B cell (primary cell): ENCODE measurements at regions not wholly inside any gene's neighbourhood (a gene's known extent, or its start where the extent isn't known, plus 50 kb on each side); places are given as distances from the start of the nearest gene placed in this dataset.

Source experiments
- ATAC-seq: fragments of 200-7000 bp; cut with Tn5 transposase; one replicate; pipeline ENCODE4 v1.10.0; 2021; ENCODE audit warnings: low read depth, mild to moderate bottlenecking, moderate number of reproducible peaks, moderate library complexity
- CTCF ChIA-PET: fragments of 350-600 bp; sonication (Branson Sonifier 250); formaldehyde crosslinking; loops from one replicate; lab custom pipeline; 2021; ENCODE audit warnings: antibody characterized with exemption, inconsistent platforms; lab: Charles Lee
- POLR2A ChIA-PET: fragments of 350-600 bp; sonication (Branson Sonifier 250); formaldehyde crosslinking; loops from one replicate; lab custom pipeline; 2021; ENCODE audit warnings: antibody characterized with exemption; lab: Charles Lee
- DNase-seq: peaks from one replicate; pipeline ENCODE4 v3.0.0; 2013
- H2AFZ ChIP-seq: 2 replicates; pipeline ENCODE4 v1.6.1; 2012; ENCODE audit warnings: mild to moderate bottlenecking, low read depth, low read length; ENCODE audit not compliant: insufficient read depth, poor library complexity, severe bottlenecking
- H3K27ac ChIP-seq, 2 donors: 1 replicate in 1 of 2; 2 replicates in 1 of 2; pipeline ENCODE4 v1.5.1; 2012 to 2013; ENCODE audit warnings: low read length in 2 of 2, mild to moderate bottlenecking in 2 of 2, moderate library complexity in 1 of 2
- H3K27me3 ChIP-seq, 4 experiments: fragments of 200-600 bp in 1 of 4; sonication (generic) in 1 of 4; replicated peaks in 1 of 4; 1 replicate in 2 of 4; 2 replicates in 2 of 4; pipeline versions ENCODE4 v1.6.1 to v1.7.0; 2013 to 2016; ENCODE audit warnings: low read length in 3 of 4, mild to moderate bottlenecking in 2 of 4, mixed read lengths in 1 of 4, moderate library complexity in 1 of 4; ENCODE audit not compliant: insufficient read depth in 4 of 4, control insufficient read depth in 3 of 4; ENCODE audit errors: control extremely low read depth in 1 of 4
- H3K36me3 ChIP-seq, 2 experiments: replicated peaks in 1 of 2; 1 replicate in 1 of 2; 2 replicates in 1 of 2; pipeline versions ENCODE4 v1.6.1 to v1.7.1; 2013; ENCODE audit warnings: low read length in 1 of 2; ENCODE audit not compliant: insufficient read depth in 2 of 2, control insufficient read depth in 1 of 2; ENCODE audit errors: control extremely low read depth in 1 of 2, extremely low read depth in 1 of 2
- H3K4me1 ChIP-seq, 2 donors: fragments of 200-600 bp in 1 of 2; sonication (generic) in 1 of 2; 1 replicate in 1 of 2; 2 replicates in 1 of 2; pipeline versions ENCODE4 v1.5.1 to v1.6.1; 2013 to 2017; ENCODE audit warnings: low read length in 2 of 2; ENCODE audit not compliant: control insufficient read depth in 2 of 2, insufficient read depth in 2 of 2
- H3K4me2 ChIP-seq: replicated peaks from 2 replicates; pipeline ENCODE3; 2012; ENCODE audit warnings: mild to moderate bottlenecking, low read depth, low read length; ENCODE audit not compliant: poor library complexity, severe bottlenecking
- H3K4me3 ChIP-seq, 5 experiments: fragments of 200-600 bp in 1 of 5; sonication (generic) in 1 of 5; 1 replicate in 3 of 5; 2 replicates in 2 of 5; pipeline versions ENCODE4 v1.5.1 to v1.7.0; 2011 to 2016; ENCODE audit warnings: low read length in 4 of 5, mild to moderate bottlenecking in 4 of 5, low read depth in 2 of 5, control low read depth in 1 of 5, moderate library complexity in 1 of 5; ENCODE audit not compliant: insufficient read depth in 1 of 5; ENCODE audit errors: control extremely low read depth in 1 of 5, extremely low read depth in 1 of 5
- H3K79me2 ChIP-seq: fragments of 200-600 bp; sonication (generic); one replicate; pipeline ENCODE4 v1.6.0; 2016; ENCODE audit warnings: low read length; ENCODE audit not compliant: control insufficient read depth, insufficient read depth
- H3K9ac ChIP-seq: fragments of 200-600 bp; sonication (generic); 2 replicates; pipeline ENCODE4 v1.6.1; 2017; ENCODE audit warnings: mild to moderate bottlenecking, low read length, moderate library complexity
- H3K9me3 ChIP-seq, 3 donors: one replicate each; pipeline versions ENCODE4 v1.6.1 to v1.7.1; 2013; ENCODE audit warnings: low read length in 2 of 3; ENCODE audit not compliant: control insufficient read depth in 2 of 3, insufficient read depth in 1 of 3; ENCODE audit errors: control extremely low read depth in 1 of 3
- H4K20me1 ChIP-seq: 2 replicates; pipeline ENCODE4 v1.6.0; 2012; ENCODE audit warnings: mild to moderate bottlenecking, low read length; ENCODE audit not compliant: insufficient read depth, control insufficient read depth, poor library complexity, severe bottlenecking
- H3K27ac Mint-ChIP-seq: one replicate; pipeline ENCODE4 v1.8.0; 2021; ENCODE audit warnings: mixed read lengths
- H3K27me3 Mint-ChIP-seq: one replicate; pipeline ENCODE4 v1.8.0; 2021; ENCODE audit warnings: mixed read lengths
- H3K4me1 Mint-ChIP-seq: one replicate; pipeline ENCODE4 v1.8.0; 2021; ENCODE audit warnings: mixed read lengths
- H3K4me3 Mint-ChIP-seq: one replicate; pipeline ENCODE4 v1.8.0; 2021; ENCODE audit warnings: mixed read lengths
- H3K9me3 Mint-ChIP-seq: one replicate; pipeline ENCODE4 v1.8.0; 2022; ENCODE audit warnings: mixed read lengths; ENCODE audit not compliant: insufficient read depth
- CTCF ChIP-seq: fragments of 200-600 bp; IDR thresholded peaks from one replicate; pipeline ENCODE4 v1.8.0; 2022; ENCODE audit warnings: antibody characterized with exemption, mild to moderate bottlenecking
- EZH2 ChIP-seq: IDR thresholded peaks from 2 replicates; pipeline ENCODE4 v1.6.1; 2012; ENCODE audit warnings: borderline replicate concordance, low read depth, mild to moderate bottlenecking, moderate library complexity, low read length; ENCODE audit not compliant: insufficient read depth, poor library complexity, severe bottlenecking
- WGBS: methylation state at CpG from one replicate; pipeline ENCODE4 v1.1.5; 2013; ENCODE audit warnings: missing lambda C conversion rate; ENCODE audit not compliant: insufficient coverage; 5-methylcytosine and 5-hydroxymethylcytosine counted together
- intact Hi-C: fragments of 100-400 bp; cut with micrococcal nuclease; formaldehyde crosslinking; loops from one replicate; pipeline ENCODE4 v1.10.0; 2022

- Histone ChIP-seq H3K79me2 (no peaks in the 10 kb centered on the region), H2AFZ (no peak overlapping the region), H3K36me3 (no peaks in the 10 kb centered on the region), H3K4me2 (no peak overlapping the region), H4K20me1 (no peaks in the 10 kb centered on the region), H3K27me3 (no peaks in the 10 kb centered on the region), H3K4me3 (no peak overlapping the region), H3K27ac (no peak overlapping the region), H3K9ac (no peak overlapping the region), H3K9me3 (no peaks in the 10 kb centered on the region), H3K4me1 (no peaks in the 10 kb centered on the region)
- no peak for DNase-seq
- H3K4me1 Mint-ChIP-seq = no peaks in the 10 kb centered on the region
- POLR2A ChIA-PET = no interaction called here
- no peaks in the 10 kb centered on the region for H3K27me3 Mint-ChIP-seq
- H3K9me3 Mint-ChIP-seq = no peaks in the 10 kb centered on the region
- CTCF ChIA-PET = interaction anchor here (1.0 kb wide), 1 partner anchor 15 kb away, joined by 3 read pairs; no protein-coding TSS in a partner anchor
- H3K27ac Mint-ChIP-seq = no peak overlapping the region
- TF ChIP-seq EZH2 = no peak
- TF ChIP-seq CTCF = no peak
- intact Hi-C loops = no loop called here
- WGBS = no CpG with 5 or more reads among the region's 7 CpGs
- ATAC-seq = no peak
- no peak overlapping the region for H3K4me3 Mint-ChIP-seq
Observed at GRCh38 chr18:39596891-39597290, 2031.3 kb upstream of the CELF4 start.

GRCh38 chr18:39596221-39596620 lies 2030.6 kb upstream of the CELF4 start:
- no peak overlapping the region for H3K4me3 Mint-ChIP-seq
- Histone ChIP-seq H3K4me3 (no peak overlapping the region), H3K4me2 (no peak overlapping the region), H3K27ac (no peak overlapping the region), H2AFZ (no peak overlapping the region), H3K79me2 (no peaks in the 10 kb centered on the region), H4K20me1 (no peaks in the 10 kb centered on the region), H3K9me3 (no peaks in the 10 kb centered on the region), H3K4me1 (no peaks in the 10 kb centered on the region), H3K36me3 (no peaks in the 10 kb centered on the region), H3K9ac (no peak overlapping the region), H3K27me3 (no peaks in the 10 kb centered on the region)
- ATAC-seq = no peak
- POLR2A ChIA-PET = no interaction called here
- TF ChIP-seq CTCF = no peak
- no peak for TF ChIP-seq EZH2
- no peaks in the 10 kb centered on the region for H3K27me3 Mint-ChIP-seq
- H3K27ac Mint-ChIP-seq = no peak overlapping the region
- DNase-seq = no peak
- CTCF ChIA-PET = no interaction called here
- no peaks in the 10 kb centered on the region for H3K9me3 Mint-ChIP-seq
- no peaks in the 10 kb centered on the region for H3K4me1 Mint-ChIP-seq
- intact Hi-C loops = no loop called here
